ENCODE measurements at regions not wholly inside any gene's neighbourhood (a gene's known extent, or its start where the extent isn't known, plus 50 kb on each side); places are given as distances from the start of the nearest gene placed in this dataset.

DNA sequence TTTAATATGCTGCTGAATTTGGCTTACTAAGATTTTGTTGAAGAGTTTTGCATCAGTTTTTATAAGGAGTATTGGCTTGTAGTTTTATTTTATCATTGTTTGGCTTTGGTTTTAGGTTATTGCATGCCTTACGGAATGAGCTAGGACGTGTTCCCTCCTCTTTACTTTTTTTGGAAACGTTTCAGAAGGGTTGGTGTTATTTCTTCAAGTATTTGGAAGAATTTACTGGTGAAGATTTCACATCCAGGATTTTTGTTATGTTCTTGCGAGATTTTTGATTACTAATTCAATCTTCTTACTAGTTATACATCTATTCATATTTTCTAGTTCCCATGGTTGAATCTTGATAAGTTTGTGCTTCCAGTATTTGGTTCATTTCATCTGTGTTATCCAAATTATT lies 823.2 kb downstream of the SLC6A15 start:
- Histone ChIP-seq H3K4me2 (no peak overlapping the region), H3K9ac (no peak overlapping the region), H3K36me3 (no peaks in the 10 kb centered on the region), H3K27me3 (no peaks in the 10 kb centered on the region), H4K20me1 (no peaks in the 10 kb centered on the region), H3K4me3 (no peak overlapping the region), H3K27ac (no peak overlapping the region), H3K9me3 (replicated peaks in 1 of 11) (peaks cover 0 to 12% (median 8%) of the 10 kb centered on the region in 11 experiments; a peak in 9 of 22 replicates), H3K4me1 (peaks cover 0 to 13% (median 0%) of the 10 kb centered on the region in 10 experiments; a peak in 3 of 20 replicates)
- no peak for TF ChIP-seq Cebpa-rat (IDR thresholded peaks at IDR 0.05)

DNA sequence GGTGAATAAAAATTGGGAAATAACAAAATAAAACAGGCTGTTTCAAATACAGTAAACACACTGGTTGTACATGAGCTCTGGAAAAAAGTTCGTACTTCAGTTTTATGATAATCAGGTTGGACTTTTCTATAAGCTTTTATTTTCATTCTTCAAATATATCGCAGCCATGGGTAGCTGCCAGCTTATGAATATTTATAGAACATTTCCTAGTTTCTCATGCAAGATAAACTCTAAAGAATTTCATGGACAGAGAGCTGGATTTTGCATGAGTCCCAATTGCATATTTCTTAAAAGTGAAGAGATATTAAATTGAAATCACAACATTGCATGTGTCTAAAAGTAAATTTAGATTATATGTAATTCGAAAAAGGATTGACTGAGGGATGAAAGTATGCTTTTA lies 827.6 kb downstream of the SLC6A15 start:
- Histone ChIP-seq H4K20me1 (no peaks in the 10 kb centered on the region), H3K27ac (no peak overlapping the region), H3K36me3 (no peaks in the 10 kb centered on the region), H3K4me2 (no peak overlapping the region), H3K9ac (no peak overlapping the region), H3K9me3 (replicated peaks in 1 of 11) (no peaks in the 10 kb centered on the region), H3K4me1 (peaks cover 0 to 13% (median 0%) of the 10 kb centered on the region in 10 experiments; a peak in 3 of 20 replicates), H3K4me3 (no peak overlapping the region), H3K27me3 (no peaks in the 10 kb centered on the region)
- no peak for TF ChIP-seq Cebpa-rat (IDR thresholded peaks at IDR 0.05)

DNA sequence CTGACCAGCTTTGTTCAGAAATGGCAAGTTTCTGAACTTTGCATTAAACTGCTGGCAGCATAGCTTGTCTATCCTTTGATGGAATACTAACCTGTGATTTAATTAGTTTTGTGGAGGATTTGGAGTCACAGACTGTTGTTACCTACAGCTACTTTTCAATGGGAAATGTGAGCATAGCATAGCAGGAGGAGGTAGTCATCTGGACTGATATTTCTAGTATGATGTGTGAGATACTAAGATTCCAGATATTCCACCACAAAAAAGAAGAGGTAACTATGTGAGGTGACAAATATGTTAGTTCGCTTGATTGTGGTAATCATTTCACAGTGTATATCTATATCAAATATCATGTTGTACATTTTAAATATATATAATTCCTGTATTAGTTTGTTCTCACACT lies 833.0 kb downstream of the SLC6A15 start:
- Histone ChIP-seq H3K27me3 (no peaks in the 10 kb centered on the region), H3K9me3 (replicated peaks in 1 of 11) (no peaks in the 10 kb centered on the region), H3K4me1 (no peaks in the 10 kb centered on the region), H3K27ac (no peak overlapping the region), H3K4me2 (no peak overlapping the region), H3K36me3 (no peaks in the 10 kb centered on the region), H3K9ac (no peak overlapping the region), H3K4me3 (no peak overlapping the region), H4K20me1 (no peaks in the 10 kb centered on the region)
- no peak for TF ChIP-seq Cebpa-rat (IDR thresholded peaks at IDR 0.05)

GRCh38 chr12:84077679-84078078 lies 834.9 kb downstream of the SLC6A15 start:
- Histone ChIP-seq H4K20me1 (no peaks in the 10 kb centered on the region), H3K27ac (no peak overlapping the region), H3K9me3 (replicated peaks in 1 of 11) (no peaks in the 10 kb centered on the region; a peak in 1 of 22 replicates), H3K4me1 (no peaks in the 10 kb centered on the region), H3K9ac (no peak overlapping the region), H3K27me3 (no peaks in the 10 kb centered on the region), H3K36me3 (no peaks in the 10 kb centered on the region), H3K4me3 (no peak overlapping the region), H3K4me2 (no peak overlapping the region)
- TF ChIP-seq Cebpa-rat (IDR thresholded peaks at IDR 0.05) = no peak

- Histone ChIP-seq H3K9ac (no peak overlapping the region), H3K27me3 (no peaks in the 10 kb centered on the region), H3K4me3 (no peak overlapping the region), H3K9me3 (replicated peaks in 1 of 11) (no peaks in the 10 kb centered on the region; a peak in 1 of 22 replicates), H3K36me3 (no peaks in the 10 kb centered on the region), H3K27ac (no peak overlapping the region), H3K4me1 (no peaks in the 10 kb centered on the region), H3K4me2 (no peak overlapping the region), H4K20me1 (no peaks in the 10 kb centered on the region)
- TF ChIP-seq Cebpa-rat (IDR thresholded peaks at IDR 0.05) = no peak
These were observed 836.6 kb downstream of the SLC6A15 start for GRCh38 chr12:84075991-84076390.

- H3K9me3 ChIP-seq (replicated peaks in 1 of 11) = no peaks in the 10 kb centered on the region; a peak in 1 of 22 replicates
- no peak for TF ChIP-seq Cebpa-rat (IDR thresholded peaks at IDR 0.05)
- H3K4me1 ChIP-seq = no peaks in the 10 kb centered on the region
- H3K4me3 ChIP-seq = no peak overlapping the region
- H3K4me2 ChIP-seq = no peak overlapping the region
- H4K20me1 ChIP-seq = no peaks in the 10 kb centered on the region
- no peaks in the 10 kb centered on the region for H3K27me3 ChIP-seq
- H3K36me3 ChIP-seq = no peaks in the 10 kb centered on the region
- H3K9ac ChIP-seq = no peak overlapping the region
- no peak overlapping the region for H3K27ac ChIP-seq
These were observed 839.2 kb downstream of the SLC6A15 start for GRCh38 chr12:84073401-84073800.

- no peaks in the 10 kb centered on the region for H3K4me1 ChIP-seq
- H3K9ac ChIP-seq = no peak overlapping the region
- H3K36me3 ChIP-seq = no peaks in the 10 kb centered on the region
- H4K20me1 ChIP-seq = no peaks in the 10 kb centered on the region
- no peak overlapping the region for H3K4me2 ChIP-seq
- H3K27me3 ChIP-seq = no peaks in the 10 kb centered on the region
- H3K9me3 ChIP-seq (replicated peaks in 1 of 11) = no peaks in the 10 kb centered on the region; a peak in 1 of 22 replicates
- H3K27ac ChIP-seq = no peak overlapping the region
- no peak for TF ChIP-seq Cebpa-rat (IDR thresholded peaks at IDR 0.05)
- H3K4me3 ChIP-seq = no peak overlapping the region
These were observed 839.6 kb downstream of the SLC6A15 start for GRCh38 chr12:84072961-84073360.

DNA sequence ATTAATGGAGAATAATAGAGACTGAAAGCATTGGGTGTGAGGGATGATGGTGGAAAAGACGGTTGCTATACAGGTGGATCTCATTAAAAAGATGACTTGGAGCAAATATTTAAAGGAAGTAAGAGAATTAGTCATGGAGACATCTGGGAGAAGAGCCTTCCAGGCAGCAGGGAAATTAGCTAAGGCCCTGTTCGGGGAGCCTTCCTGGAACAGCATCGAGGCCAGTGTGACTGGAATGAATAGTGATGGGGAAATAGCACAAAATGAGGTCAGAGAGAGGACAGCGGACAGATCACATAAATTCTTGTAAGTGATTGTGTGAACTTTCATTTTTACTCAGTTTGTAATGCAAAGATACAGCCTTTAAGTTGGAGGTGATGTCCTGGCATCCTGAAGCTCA lies 842.3 kb downstream of the SLC6A15 start:
- H3K9ac ChIP-seq = no peak overlapping the region
- H3K4me3 ChIP-seq = no peak overlapping the region
- H3K27me3 ChIP-seq = no peaks in the 10 kb centered on the region
- H3K9me3 ChIP-seq (replicated peaks in 1 of 11) = no peaks in the 10 kb centered on the region; a peak in 1 of 22 replicates
- TF ChIP-seq Cebpa-rat (IDR thresholded peaks at IDR 0.05) = no peak
- H3K36me3 ChIP-seq = no peaks in the 10 kb centered on the region
- H3K4me2 ChIP-seq = no peak overlapping the region
- H4K20me1 ChIP-seq = no peaks in the 10 kb centered on the region
- no peaks in the 10 kb centered on the region for H3K4me1 ChIP-seq
- no peak overlapping the region for H3K27ac ChIP-seq

GRCh38 chr12:84069699-84070098 lies 842.9 kb downstream of the SLC6A15 start:
- H3K4me3 ChIP-seq = no peak overlapping the region
- no peaks in the 10 kb centered on the region for H4K20me1 ChIP-seq
- H3K4me2 ChIP-seq = no peak overlapping the region
- no peaks in the 10 kb centered on the region for H3K27me3 ChIP-seq
- H3K9ac ChIP-seq = no peak overlapping the region
- no peaks in the 10 kb centered on the region; a peak in 1 of 22 replicates for H3K9me3 ChIP-seq (replicated peaks in 1 of 11)
- no peak overlapping the region for H3K27ac ChIP-seq
- H3K36me3 ChIP-seq = no peaks in the 10 kb centered on the region
- no peaks in the 10 kb centered on the region for H3K4me1 ChIP-seq
- TF ChIP-seq Cebpa-rat (IDR thresholded peaks at IDR 0.05) = no peak

DNA sequence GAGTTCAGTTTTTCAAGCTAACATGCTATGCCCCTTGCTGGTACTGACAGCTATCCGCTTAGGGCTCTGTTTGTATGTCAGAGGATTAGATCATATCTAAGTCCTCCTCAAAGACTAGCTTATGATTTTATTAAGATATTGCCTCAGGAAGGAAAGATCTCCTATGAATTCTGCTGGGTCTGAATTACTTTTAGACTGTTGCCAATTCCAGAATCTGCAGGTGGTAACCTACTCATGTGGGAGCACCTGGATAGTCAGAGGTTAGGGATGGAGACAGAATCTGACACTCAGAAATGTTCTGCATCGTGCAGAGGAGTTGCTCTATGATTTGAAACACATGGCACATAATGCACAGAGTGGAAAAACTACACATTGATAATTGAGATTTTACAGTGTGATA lies 843.4 kb downstream of the SLC6A15 start:
- Histone ChIP-seq H3K36me3 (no peaks in the 10 kb centered on the region), H3K4me1 (no peaks in the 10 kb centered on the region), H3K27me3 (no peaks in the 10 kb centered on the region), H4K20me1 (no peaks in the 10 kb centered on the region), H3K27ac (no peak overlapping the region), H3K4me2 (no peak overlapping the region), H3K9me3 (replicated peaks in 1 of 11) (no peaks in the 10 kb centered on the region; a peak in 1 of 22 replicates), H3K4me3 (no peak overlapping the region), H3K9ac (no peak overlapping the region)
- TF ChIP-seq Cebpa-rat (IDR thresholded peaks at IDR 0.05) = no peak
